GM12872 (cell line): ENCODE measurements at regions not wholly inside any gene's neighbourhood (a gene's known extent, or its start where the extent isn't known, plus 50 kb on each side); places are given as distances from the start of the nearest gene placed in this dataset.

Experiments used
- CTCF ChIP-seq: IDR thresholded peaks from 3 replicates; pipeline ENCODE4 v1.5.1; 2011; ENCODE audit warnings: low read depth, mild to moderate bottlenecking, low read length, moderate library complexity; ENCODE audit not compliant: insufficient read depth

DNA sequence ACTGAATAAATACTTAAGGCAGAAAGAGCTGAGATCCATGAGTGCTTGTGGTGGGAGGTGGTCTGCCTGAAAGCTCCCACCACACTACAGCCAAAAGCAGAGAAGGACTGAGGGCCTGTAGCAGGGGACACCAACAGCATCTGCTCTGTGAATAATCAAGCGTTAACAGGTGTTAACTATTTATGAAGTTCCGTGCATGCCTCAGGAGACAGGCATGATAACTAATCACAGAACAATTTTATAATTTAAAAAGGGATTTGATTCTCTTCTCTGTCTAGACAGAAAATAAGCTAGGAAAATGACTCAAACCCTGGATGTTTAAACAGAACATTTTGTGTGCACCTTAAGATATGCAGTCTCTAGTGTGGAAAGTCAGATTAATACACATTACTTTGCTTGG, 61.5 kb upstream of the GHITM start:
- TF ChIP-seq CTCF: no peak

DNA sequence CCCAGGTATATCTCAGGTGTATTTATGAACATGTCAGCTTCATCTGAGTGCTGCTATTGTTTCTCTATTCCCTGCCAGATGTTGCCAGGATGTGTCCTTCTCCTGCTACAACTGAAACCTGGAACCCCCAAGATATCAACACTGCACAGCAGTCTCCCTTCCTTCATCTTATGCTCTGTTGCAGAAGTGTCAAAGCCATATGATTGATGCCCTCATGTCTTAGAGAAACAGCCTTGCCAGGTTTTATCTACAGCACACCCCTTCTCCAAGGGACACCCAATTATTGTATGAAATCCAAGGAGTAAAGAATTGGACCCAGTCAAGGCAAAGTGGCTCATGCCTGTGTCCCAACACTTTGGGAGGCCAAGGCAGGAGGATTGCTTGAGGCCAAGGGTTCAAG, 60.5 kb upstream of the GHITM start:
- TF ChIP-seq CTCF: no peak

- TF ChIP-seq CTCF: no peak
These were observed 55.0 kb upstream of the GHITM start for GRCh38 chr10:84084342-84084741.

DNA sequence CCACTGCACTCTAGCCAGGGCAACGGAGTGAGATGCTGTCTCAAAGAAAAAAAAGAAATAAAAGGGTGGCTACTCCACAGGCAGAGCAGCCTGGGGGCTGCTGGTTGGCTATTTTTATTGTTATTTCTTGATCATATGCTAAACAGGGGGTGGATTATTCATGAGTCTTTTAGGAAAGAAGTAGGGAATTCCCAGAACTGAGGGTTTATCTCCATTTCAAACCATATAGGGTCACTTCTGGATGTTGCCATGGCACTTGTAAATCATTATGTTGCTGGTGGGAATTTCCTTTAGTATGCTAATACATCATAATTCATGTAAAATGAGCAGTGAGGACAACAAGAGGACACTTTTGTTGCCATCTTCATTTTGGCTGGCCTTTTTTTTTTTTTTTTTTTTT, 52.1 kb upstream of the GHITM start:
- TF ChIP-seq CTCF: no peak

DNA sequence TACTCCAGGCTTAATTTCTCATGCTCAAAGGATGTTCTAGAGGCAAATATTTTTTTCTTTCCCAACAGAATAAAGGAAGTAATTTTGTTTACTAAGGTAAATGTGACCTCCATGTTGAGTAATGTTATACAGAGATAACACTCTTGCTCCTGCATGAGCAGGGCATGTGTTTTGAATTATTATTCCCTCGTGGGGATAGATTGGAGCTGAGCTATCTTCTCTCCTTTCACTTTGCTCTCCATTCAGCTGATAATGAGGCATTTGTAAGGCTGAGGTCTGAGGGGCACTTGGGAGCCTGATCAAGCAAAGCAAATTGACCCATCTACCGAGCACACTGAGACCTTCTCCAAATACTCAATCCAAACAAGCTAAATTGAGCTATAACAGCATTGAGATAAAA, 50.7 kb upstream of the GHITM start:
- TF ChIP-seq CTCF: no peak

DNA sequence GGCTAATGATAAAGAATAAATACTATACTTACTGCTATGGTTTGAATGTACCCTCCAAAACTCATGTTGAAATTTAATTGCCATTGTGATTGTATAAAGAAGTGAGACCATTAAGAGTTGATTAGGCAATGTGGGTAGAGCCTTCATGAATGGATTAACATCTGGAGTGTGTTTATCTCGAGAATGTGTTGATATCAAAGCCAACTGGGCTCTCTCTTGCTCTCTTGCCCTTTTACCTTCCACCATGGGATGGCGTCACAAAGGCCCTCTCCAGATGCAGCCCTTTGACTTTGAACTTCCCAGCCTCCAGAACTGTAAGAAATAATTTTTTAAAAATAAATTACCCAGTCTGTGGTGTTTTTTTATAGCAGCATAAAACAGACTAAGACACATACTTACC, 50.1 kb upstream of the GHITM start:
- no peak for TF ChIP-seq CTCF
